Stomach (tissue), 4 donors: ENCODE measurements at regions not wholly inside any gene's neighbourhood (a gene's known extent, or its start where the extent isn't known, plus 50 kb on each side); places are given as distances from the start of the nearest gene placed in this dataset.

Experiments used
- POLR2A ChIP-seq, 4 donors: fragments of 450-650 bp; IDR thresholded peaks; one replicate each; pipeline ENCODE4 v1.6.1; 2016; ENCODE audit warnings: antibody characterized with exemption in 4 of 4, control low read depth in 2 of 4, mild to moderate bottlenecking in 1 of 4, moderate library complexity in 1 of 4
- POLR2AphosphoS5 ChIP-seq, 3 donors: sonication (generic); formaldehyde crosslinking; IDR thresholded peaks; one replicate each; pipeline ENCODE4 v1.6.1; 2016; ENCODE audit warnings: antibody characterized with exemption in 3 of 3
- TF ChIP-seq, protein P1 (sequence below), 7 experiments: fragments of 450-650 bp in 4 of 7; fragments of 200-600 bp in 3 of 7; sonication (generic) in 3 of 7; IDR thresholded peaks; one replicate each; pipeline ENCODE4 v1.5.1; 2016 to 2019; ENCODE audit warnings: antibody characterized with exemption in 7 of 7, control low read depth in 2 of 7, mild to moderate bottlenecking in 1 of 7

- TF ChIP-seq, protein P1, sequence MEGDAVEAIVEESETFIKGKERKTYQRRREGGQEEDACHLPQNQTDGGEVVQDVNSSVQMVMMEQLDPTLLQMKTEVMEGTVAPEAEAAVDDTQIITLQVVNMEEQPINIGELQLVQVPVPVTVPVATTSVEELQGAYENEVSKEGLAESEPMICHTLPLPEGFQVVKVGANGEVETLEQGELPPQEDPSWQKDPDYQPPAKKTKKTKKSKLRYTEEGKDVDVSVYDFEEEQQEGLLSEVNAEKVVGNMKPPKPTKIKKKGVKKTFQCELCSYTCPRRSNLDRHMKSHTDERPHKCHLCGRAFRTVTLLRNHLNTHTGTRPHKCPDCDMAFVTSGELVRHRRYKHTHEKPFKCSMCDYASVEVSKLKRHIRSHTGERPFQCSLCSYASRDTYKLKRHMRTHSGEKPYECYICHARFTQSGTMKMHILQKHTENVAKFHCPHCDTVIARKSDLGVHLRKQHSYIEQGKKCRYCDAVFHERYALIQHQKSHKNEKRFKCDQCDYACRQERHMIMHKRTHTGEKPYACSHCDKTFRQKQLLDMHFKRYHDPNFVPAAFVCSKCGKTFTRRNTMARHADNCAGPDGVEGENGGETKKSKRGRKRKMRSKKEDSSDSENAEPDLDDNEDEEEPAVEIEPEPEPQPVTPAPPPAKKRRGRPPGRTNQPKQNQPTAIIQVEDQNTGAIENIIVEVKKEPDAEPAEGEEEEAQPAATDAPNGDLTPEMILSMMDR (IDR thresholded peaks at IDR 0.05): no peak
- TF ChIP-seq POLR2A (IDR thresholded peaks at IDR 0.05) (no peak), POLR2AphosphoS5 (IDR thresholded peaks at IDR 0.05) (no peak)
Measured at GRCh38 chr9:115891929-115892328, 261.7 kb upstream of the PAPPA start.
